SU-DHL-6 (cell line): ENCODE measurements at regions not wholly inside any gene's neighbourhood (a gene's known extent, or its start where the extent isn't known, plus 50 kb on each side); places are given as distances from the start of the nearest gene placed in this dataset.

Experiments
- H2AFZ ChIP-seq: fragments of 200-600 bp; sonication (generic); 2 replicates; pipeline ENCODE4 v1.6.1; 2014; ENCODE audit warnings: low read depth, mild to moderate bottlenecking, moderate library complexity, mixed read lengths, antibody characterized with exemption, low read length; ENCODE audit not compliant: severe bottlenecking
- H3F3A ChIP-seq: fragments of 200-600 bp; shearing (Covaris generic); 2 replicates; pipeline ENCODE4 v1.6.0; 2016; ENCODE audit warnings: antibody characterized with exemption, mild to moderate bottlenecking; ENCODE audit not compliant: insufficient read depth
- H3K27ac ChIP-seq: fragments of 200-600 bp; sonication (generic); 2 replicates; pipeline ENCODE4 v1.5.1; 2016; ENCODE audit warnings: low read depth, mild to moderate bottlenecking, low read length, moderate library complexity, mixed read lengths
- H3K27me3 ChIP-seq: fragments of 200-600 bp; sonication (generic), shearing (Covaris generic); 2 replicates; pipeline ENCODE4 v1.6.0; 2014; ENCODE audit warnings: mild to moderate bottlenecking, low read length
- H3K36me3 ChIP-seq: fragments of 200-600 bp; sonication (generic); 2 replicates; pipeline ENCODE4 v1.6.1; 2014; ENCODE audit warnings: mild to moderate bottlenecking, low read length, mixed read lengths
- H3K4me2 ChIP-seq: fragments of 300-600, 200-600 bp; shearing (Covaris generic), sonication (generic); 2 replicates; pipeline ENCODE4 v1.6.0; 2014; ENCODE audit warnings: low read length, low read depth, mild to moderate bottlenecking; ENCODE audit not compliant: poor library complexity, severe bottlenecking
- H3K4me3 ChIP-seq: fragments of 200-600 bp; sonication (generic); 2 replicates; pipeline ENCODE4 v1.5.1; 2014; ENCODE audit warnings: antibody characterized with exemption, low read length, mild to moderate bottlenecking, mixed read lengths; ENCODE audit not compliant: insufficient read depth, poor library complexity, severe bottlenecking
- H3K79me2 ChIP-seq: fragments of 200-600 bp; sonication (generic); 2 replicates; pipeline ENCODE4 v1.6.1; 2014; ENCODE audit warnings: mild to moderate bottlenecking, low read length, moderate library complexity; ENCODE audit not compliant: insufficient read depth
- H3K9ac ChIP-seq: fragments of 200-600 bp; sonication (generic); 2 replicates; pipeline ENCODE4 v1.7.0; 2014; ENCODE audit warnings: mild to moderate bottlenecking, low read length
- H3K9me2 ChIP-seq: fragments of 200-600 bp; sonication (generic); replicated peaks from 2 replicates; pipeline ENCODE4 v1.6.1; 2014; ENCODE audit warnings: low read length; ENCODE audit not compliant: insufficient read depth
- H3K9me3 ChIP-seq: fragments of 200-600 bp; sonication (generic); 2 replicates; pipeline ENCODE4 v1.6.1; 2014; ENCODE audit warnings: low read length, mixed read lengths; ENCODE audit not compliant: insufficient read depth
- H4K20me1 ChIP-seq: fragments of 200-600 bp; sonication (generic); 2 replicates; pipeline ENCODE4 v1.6.1; 2014; ENCODE audit warnings: low read depth, mild to moderate bottlenecking, antibody characterized with exemption, low read length, moderate library complexity, mixed read lengths
- CTCF ChIP-seq: fragments of 200-600 bp; sonication (generic); IDR thresholded peaks from one replicate; pipeline ENCODE4 v1.5.1; 2017; ENCODE audit warnings: antibody characterized with exemption, mild to moderate bottlenecking, low read length, moderate library complexity; ENCODE audit not compliant: insufficient read depth, poor library complexity, severe bottlenecking
- EZH2phosphoT487 ChIP-seq: fragments of 200-600 bp; sonication (generic), shearing (Covaris generic); conservative IDR thresholded peaks from 2 replicates; pipeline ENCODE4 v1.6.1; 2018; ENCODE audit warnings: mild to moderate bottlenecking, antibody characterized with exemption, low read length, moderate library complexity, mixed read lengths

- Histone ChIP-seq H3F3A (no peaks in the 10 kb centered on the region), H3K9me3 (no peaks in the 10 kb centered on the region), H3K27me3 (no peaks in the 10 kb centered on the region), H2AFZ (no peak overlapping the region), H3K27ac (no peak overlapping the region), H3K36me3 (no peaks in the 10 kb centered on the region), H3K9ac (no peak overlapping the region), H4K20me1 (no peaks in the 10 kb centered on the region), H3K4me2 (no peak overlapping the region), H3K79me2 (no peaks in the 10 kb centered on the region), H3K9me2 (no peaks in the 10 kb centered on the region), H3K4me3 (no peak overlapping the region)
- no peak for TF ChIP-seq EZH2phosphoT487
- no peak for TF ChIP-seq CTCF
Measured at GRCh38 chr15:66941108-66941711, 124.2 kb upstream of the SMAD3 start.

GRCh38 chr15:66941791-66942190, 123.6 kb upstream of the SMAD3 start:
- H3K27ac ChIP-seq, result no peak overlapping the region
- H3K79me2 ChIP-seq, result no peaks in the 10 kb centered on the region
- H3K36me3 ChIP-seq, result no peaks in the 10 kb centered on the region
- H3K9me2 ChIP-seq, result no peaks in the 10 kb centered on the region
- no peak for TF ChIP-seq EZH2phosphoT487
- no peak for TF ChIP-seq CTCF
- H3F3A ChIP-seq, result no peaks in the 10 kb centered on the region
- H3K4me2 ChIP-seq, result no peak overlapping the region
- no peak overlapping the region for H3K9ac ChIP-seq
- no peaks in the 10 kb centered on the region for H4K20me1 ChIP-seq
- H3K9me3 ChIP-seq, result no peaks in the 10 kb centered on the region
- H3K4me3 ChIP-seq, result no peak overlapping the region
- H2AFZ ChIP-seq, result no peak overlapping the region
- no peaks in the 10 kb centered on the region for H3K27me3 ChIP-seq

- Histone ChIP-seq H3F3A (no peaks in the 10 kb centered on the region), H3K9ac (no peak overlapping the region), H3K27ac (no peak overlapping the region), H4K20me1 (no peaks in the 10 kb centered on the region), H3K4me3 (no peak overlapping the region), H3K27me3 (no peaks in the 10 kb centered on the region), H3K9me3 (no peaks in the 10 kb centered on the region), H3K4me2 (no peak overlapping the region), H3K79me2 (no peaks in the 10 kb centered on the region), H3K9me2 (no peaks in the 10 kb centered on the region), H2AFZ (no peak overlapping the region), H3K36me3 (no peaks in the 10 kb centered on the region)
- TF ChIP-seq CTCF (no peak), EZH2phosphoT487 (no peak)
Measured at GRCh38 chr15:66942649-66943390, 122.6 kb upstream of the SMAD3 start.
